GM23248 (cell line): ENCODE measurements at regions not wholly inside any gene's neighbourhood (a gene's known extent, or its start where the extent isn't known, plus 50 kb on each side); places are given as distances from the start of the nearest gene placed in this dataset.

Source experiments
- EZH2 ChIP-seq: fragments of 200-600 bp; sonication (generic); IDR thresholded peaks from 2 replicates; pipeline ENCODE4 v1.6.1; 2018; ENCODE audit warnings: antibody characterized with exemption, mild to moderate bottlenecking; ENCODE audit not compliant: insufficient read depth, poor library complexity, severe bottlenecking
- EZH2phosphoT487 ChIP-seq: fragments of 200-600 bp; sonication (generic); IDR thresholded peaks from 2 replicates; pipeline ENCODE4 v1.6.1; 2018; ENCODE audit warnings: antibody characterized with exemption, moderate library complexity, mild to moderate bottlenecking, low read depth; ENCODE audit not compliant: insufficient read depth

DNA sequence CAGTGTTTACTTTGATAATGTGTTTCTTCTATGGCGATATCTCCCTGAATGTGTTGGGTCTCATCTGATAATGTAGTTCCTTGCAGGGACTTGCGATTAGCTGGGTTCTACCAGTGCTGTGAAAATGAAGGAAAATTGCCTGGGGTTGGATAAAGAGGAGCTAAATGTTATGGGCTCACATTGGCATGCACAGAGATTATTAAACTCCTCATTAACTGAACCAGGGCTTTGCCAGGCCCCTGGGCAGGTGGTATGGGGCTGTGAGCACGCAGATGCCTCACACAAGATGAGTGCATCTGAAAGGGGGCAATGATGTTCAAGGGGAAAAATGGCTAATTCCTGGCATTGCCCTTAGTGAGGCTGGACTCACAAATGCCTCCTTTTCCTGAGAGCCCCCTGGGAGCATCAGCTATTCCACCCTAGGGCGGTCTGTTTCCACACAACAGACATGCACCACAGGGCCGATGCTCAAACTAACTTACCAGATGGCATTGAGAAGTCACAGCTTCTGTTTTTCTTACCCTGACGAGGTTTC lies 321.1 kb downstream of the SEC16B start:
- TF ChIP-seq EZH2phosphoT487 (no peak), EZH2 (no peak)
